ENCODE measurements at regions not wholly inside any gene's neighbourhood (a gene's known extent, or its start where the extent isn't known, plus 50 kb on each side); places are given as distances from the start of the nearest gene placed in this dataset.

DNA sequence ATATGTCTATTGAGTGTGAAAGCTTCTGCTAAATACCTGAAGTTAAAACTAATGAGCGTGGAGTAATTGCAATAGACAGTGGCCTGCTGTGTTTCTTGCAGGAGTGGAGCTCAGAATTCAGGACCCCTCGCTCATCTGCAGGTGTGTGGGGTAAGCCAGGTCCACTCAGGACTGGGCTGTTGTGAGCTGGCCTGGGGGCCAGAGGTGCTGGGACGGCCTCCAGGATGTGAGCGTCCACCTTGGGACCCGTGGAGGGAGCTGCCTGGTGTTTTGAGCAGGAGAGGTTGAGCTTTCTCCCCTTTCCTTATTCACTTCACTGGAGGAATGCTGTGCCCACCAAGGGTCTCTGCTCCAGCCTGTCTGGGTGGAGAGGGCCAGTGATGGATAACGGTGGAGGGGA, 681.2 kb downstream of the BRD1 start:
- Histone ChIP-seq H3K36me3 (ENCODE audit: control insufficient read depth, insufficient read depth, low read length) (no peaks in the 10 kb centered on the region), H3K27me3 (ENCODE audit: control insufficient read depth, insufficient read depth, low read length) (no peaks in the 10 kb centered on the region), H3K4me3 (ENCODE audit: low read depth, low read length) (no peak overlapping the region)
- DNase-seq (ENCODE audit: low read depth) (no peak), FAIRE-seq (no peak)
- no peak for TF ChIP-seq CTCF (IDR thresholded peaks at IDR 0.05; ENCODE audit: insufficient read depth, low read length, severe bottlenecking)

DNA sequence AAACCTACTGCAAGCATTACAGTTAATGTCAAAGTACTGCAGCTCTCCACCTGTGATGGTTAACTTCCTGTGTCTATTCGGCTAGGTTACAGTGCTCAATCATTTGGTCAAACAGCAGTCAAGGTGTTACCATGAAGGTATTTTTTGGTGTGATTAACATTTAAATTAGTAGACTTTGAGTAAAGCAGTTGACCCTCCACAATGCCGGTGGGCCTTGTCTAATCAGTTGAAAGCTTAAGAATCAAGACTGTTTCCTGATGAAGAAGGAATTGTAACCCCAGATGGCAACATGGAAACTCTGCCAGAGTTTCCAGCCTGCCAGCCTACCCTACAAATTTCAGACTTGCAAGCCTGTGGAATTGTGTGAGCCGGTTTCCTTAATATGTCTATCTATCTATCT, 683.9 kb downstream of the BRD1 start:
- no peak for FAIRE-seq
- Histone ChIP-seq H3K4me3 (ENCODE audit: low read depth, low read length) (no peak overlapping the region), H3K27me3 (ENCODE audit: control insufficient read depth, insufficient read depth, low read length) (no peaks in the 10 kb centered on the region), H3K36me3 (ENCODE audit: control insufficient read depth, insufficient read depth, low read length) (no peaks in the 10 kb centered on the region)
- no peak for DNase-seq (ENCODE audit: low read depth)
- TF ChIP-seq CTCF (IDR thresholded peaks at IDR 0.05; ENCODE audit: insufficient read depth, low read length, severe bottlenecking): no peak

GRCh38 chr22:49142891-49143290, 684.8 kb downstream of the BRD1 start:
- Histone ChIP-seq H3K4me3 (ENCODE audit: low read depth, low read length) (no peak overlapping the region), H3K36me3 (ENCODE audit: control insufficient read depth, insufficient read depth, low read length) (no peaks in the 10 kb centered on the region), H3K27me3 (ENCODE audit: control insufficient read depth, insufficient read depth, low read length) (no peaks in the 10 kb centered on the region)
- TF ChIP-seq CTCF (IDR thresholded peaks at IDR 0.05; ENCODE audit: insufficient read depth, low read length, severe bottlenecking): no peak
- FAIRE-seq: no peak
- DNase-seq (ENCODE audit: low read depth): no peak

GRCh38 chr22:49142296-49142695, 685.4 kb downstream of the BRD1 start:
- no peaks in the 10 kb centered on the region for H3K27me3 ChIP-seq (ENCODE audit: control insufficient read depth, insufficient read depth, low read length)
- TF ChIP-seq CTCF (IDR thresholded peaks at IDR 0.05; ENCODE audit: insufficient read depth, low read length, severe bottlenecking): no peak
- H3K36me3 ChIP-seq (ENCODE audit: control insufficient read depth, insufficient read depth, low read length): no peaks in the 10 kb centered on the region
- DNase-seq (ENCODE audit: low read depth): no peak
- no peak for FAIRE-seq
- no peak overlapping the region for H3K4me3 ChIP-seq (ENCODE audit: low read depth, low read length)

- Histone ChIP-seq H3K36me3 (ENCODE audit: control insufficient read depth, insufficient read depth, low read length) (no peaks in the 10 kb centered on the region), H3K27me3 (ENCODE audit: control insufficient read depth, insufficient read depth, low read length) (no peaks in the 10 kb centered on the region), H3K4me3 (ENCODE audit: low read depth, low read length) (no peak overlapping the region)
- TF ChIP-seq CTCF (IDR thresholded peaks at IDR 0.05; ENCODE audit: insufficient read depth, low read length, severe bottlenecking): no peak
- no peak for DNase-seq (ENCODE audit: low read depth)
- no peak for FAIRE-seq
Observed at GRCh38 chr22:49141761-49142160, 685.9 kb downstream of the BRD1 start.

DNA sequence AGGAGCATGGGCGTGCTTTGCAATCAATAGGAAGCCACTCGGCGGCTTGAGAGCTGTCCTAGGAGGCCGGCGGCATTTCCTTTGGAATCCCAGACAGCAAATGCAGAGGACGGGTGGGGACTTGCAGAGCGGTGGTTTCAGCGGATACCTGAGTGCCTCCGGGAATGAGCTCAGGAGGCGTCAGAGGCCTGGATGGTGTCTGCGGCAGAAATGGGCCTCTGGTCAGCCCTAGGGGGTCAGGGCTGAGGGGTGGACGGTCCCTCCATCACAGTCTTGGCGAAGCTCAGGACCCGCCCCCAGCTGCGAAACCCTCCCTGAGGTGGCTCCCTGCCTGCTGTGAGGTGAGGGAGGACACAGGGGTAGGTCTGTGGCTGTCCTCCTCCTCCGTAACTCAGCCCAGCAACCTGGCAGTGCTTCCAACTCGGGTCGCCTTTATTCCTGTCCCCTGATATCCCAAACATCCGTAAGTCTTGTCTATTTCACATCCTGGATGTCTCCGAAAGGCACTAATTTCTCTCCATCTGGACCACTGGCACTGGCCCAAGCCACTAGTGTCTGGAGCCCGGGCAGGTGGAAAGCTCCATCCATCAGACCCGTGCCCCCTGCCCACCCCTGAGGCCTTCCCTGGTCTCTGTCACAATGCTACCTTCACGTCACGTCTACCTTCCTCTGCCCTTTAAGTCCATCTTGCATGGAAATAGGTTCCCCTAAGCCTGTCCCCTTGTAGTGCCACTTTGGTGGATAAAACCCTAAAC, 686.6 kb downstream of the BRD1 start:
- no peak for FAIRE-seq
- no peak overlapping the region for H3K4me3 ChIP-seq (ENCODE audit: low read depth, low read length)
- H3K36me3 ChIP-seq (ENCODE audit: control insufficient read depth, insufficient read depth, low read length): no peaks in the 10 kb centered on the region
- no peak for DNase-seq (ENCODE audit: low read depth)
- no peaks in the 10 kb centered on the region for H3K27me3 ChIP-seq (ENCODE audit: control insufficient read depth, insufficient read depth, low read length)
- no peak for TF ChIP-seq CTCF (IDR thresholded peaks at IDR 0.05; ENCODE audit: insufficient read depth, low read length, severe bottlenecking)

Measured in bronchial epithelial cell (primary cell).